GM23338 (cell line): ENCODE measurements at regions not wholly inside any gene's neighbourhood (a gene's known extent, or its start where the extent isn't known, plus 50 kb on each side); places are given as distances from the start of the nearest gene placed in this dataset.

Source experiments
- ATAC-seq: fragments of 200-7000 bp; cut with Tn5 transposase; 3 replicates; pipeline ENCODE4 v1.9.1; 2020
- DNase-seq: peaks from one replicate; pipeline ENCODE4 v3.0.0-alpha.2; 2015; ENCODE audit warnings: low spot score
- H2AFZ ChIP-seq: fragments of 200-600 bp; sonication (generic); 2 replicates; pipeline ENCODE4 v1.8.0; 2016; ENCODE audit warnings: antibody characterized with exemption, mild to moderate bottlenecking, moderate library complexity
- H3F3A ChIP-seq: fragments of 200-600 bp; sonication (generic); replicated peaks from 2 replicates; pipeline ENCODE4 v1.8.0; 2017; ENCODE audit warnings: antibody characterized with exemption, mixed run types, low read depth
- H3K27ac ChIP-seq: fragments of 200-600 bp; sonication (generic); 2 replicates; pipeline ENCODE4 v1.6.1; 2016; ENCODE audit warnings: low read depth
- H3K27me3 ChIP-seq: fragments of 200-600 bp; sonication (generic); 2 replicates; pipeline ENCODE4 v1.8.0; 2016; ENCODE audit warnings: mild to moderate bottlenecking, mixed run types, moderate library complexity; ENCODE audit not compliant: insufficient read depth
- H3K36me3 ChIP-seq: fragments of 200-600 bp; sonication (generic); 2 replicates; pipeline ENCODE4 v1.8.0; 2016; ENCODE audit warnings: mild to moderate bottlenecking; ENCODE audit not compliant: insufficient read depth
- H3K4me1 ChIP-seq: fragments of 200-600 bp; sonication (generic); 2 replicates; pipeline ENCODE4 v1.8.0; 2016; ENCODE audit warnings: mild to moderate bottlenecking, moderate library complexity; ENCODE audit not compliant: insufficient read depth
- H3K4me2 ChIP-seq: fragments of 200-600 bp; sonication (generic); 2 replicates; pipeline ENCODE4 v1.7.1; 2017; ENCODE audit warnings: mixed run types
- H3K4me3 ChIP-seq: fragments of 200-600 bp; sonication (generic); 2 replicates; pipeline ENCODE4 v1.6.1; 2016; ENCODE audit warnings: mixed run types
- H3K79me2 ChIP-seq: fragments of 200-600 bp; sonication (generic); replicated peaks from 2 replicates; pipeline ENCODE4 v1.8.0; 2017; ENCODE audit warnings: mild to moderate bottlenecking; ENCODE audit not compliant: insufficient read depth
- H3K9me2 ChIP-seq: fragments of 200-600 bp; sonication (generic); 2 replicates; pipeline ENCODE4 v1.8.0; 2017; ENCODE audit not compliant: insufficient read depth
- H4K20me1 ChIP-seq: fragments of 200-600 bp; sonication (generic); replicated peaks from 2 replicates; pipeline ENCODE4 v1.8.0; 2017; ENCODE audit warnings: mild to moderate bottlenecking; ENCODE audit not compliant: insufficient read depth
- H3K27ac Mint-ChIP-seq: 2 replicates; pipeline ENCODE4 v1.8.0; 2020; ENCODE audit warnings: inconsistent platforms, mild to moderate bottlenecking, moderate library complexity, mixed read lengths
- H3K27me3 Mint-ChIP-seq: 3 replicates; pipeline ENCODE4 v1.8.0; 2022; ENCODE audit warnings: low read depth, mild to moderate bottlenecking, moderate library complexity, mixed read lengths, inconsistent platforms; ENCODE audit not compliant: insufficient read depth, poor library complexity
- H3K36me3 Mint-ChIP-seq: 3 replicates; pipeline ENCODE4 v1.8.0; 2021; ENCODE audit warnings: low read depth, mild to moderate bottlenecking, inconsistent platforms, moderate library complexity, mixed read lengths
- H3K4me1 Mint-ChIP-seq: 3 replicates; pipeline ENCODE4 v1.8.0; 2020; ENCODE audit warnings: mild to moderate bottlenecking, inconsistent platforms, mixed read lengths
- H3K4me3 Mint-ChIP-seq: 3 replicates; pipeline ENCODE4 v1.8.0; 2021; ENCODE audit warnings: moderate library complexity, mild to moderate bottlenecking, inconsistent platforms, mixed read lengths
- H3K9me3 Mint-ChIP-seq: 3 replicates; pipeline ENCODE4 v1.8.0; 2020; ENCODE audit warnings: moderate library complexity, mild to moderate bottlenecking, inconsistent platforms, mixed read lengths
- CREB1 ChIP-seq: fragments of 250-450 bp; sonication (Bioruptor Pico); IDR thresholded peaks from 2 replicates; pipeline ENCODE4 v1.5.0; 2020; ENCODE audit warnings: low read depth, mild to moderate bottlenecking, moderate library complexity
- EZH2 ChIP-seq: fragments of 200-600 bp; sonication (generic); IDR thresholded peaks from one replicate; pipeline ENCODE4 v1.8.0; 2017; ENCODE audit warnings: antibody characterized with exemption, mild to moderate bottlenecking, low read depth; ENCODE audit not compliant: unreplicated experiment
- EZH2phosphoT487 ChIP-seq: fragments of 200-600 bp; sonication (generic); IDR thresholded peaks from one replicate; pipeline ENCODE4 v1.8.1; 2018; ENCODE audit warnings: antibody characterized with exemption; ENCODE audit not compliant: unreplicated experiment
- JUNB ChIP-seq: IDR thresholded peaks from one replicate; pipeline ENCODE4 v1.6.1; 2016; ENCODE audit warnings: antibody characterized with exemption; ENCODE audit not compliant: unreplicated experiment
- NANOG ChIP-seq: IDR thresholded peaks from 2 replicates; pipeline ENCODE4 v1.6.1; 2016; ENCODE audit warnings: antibody characterized with exemption, borderline replicate concordance
- POLR2AphosphoS5 ChIP-seq: IDR thresholded peaks from 2 replicates; pipeline ENCODE4 v1.6.1; 2016; ENCODE audit warnings: antibody characterized with exemption, low read depth
- STAT1 ChIP-seq: IDR thresholded peaks from one replicate; pipeline ENCODE4 v1.6.1; 2016; ENCODE audit warnings: antibody characterized with exemption; ENCODE audit not compliant: unreplicated experiment
- ZNF114 ChIP-seq: fragments of 250-450 bp; sonication (Bioruptor Pico); IDR thresholded peaks from 2 replicates; pipeline ENCODE4 v1.5.0; 2020; ENCODE audit warnings: mild to moderate bottlenecking, moderate library complexity
- ZNF331 ChIP-seq: fragments of 250-450 bp; sonication (Bioruptor Pico); IDR thresholded peaks from 2 replicates; pipeline ENCODE4 v1.5.0; 2020; ENCODE audit warnings: low read depth, mild to moderate bottlenecking, moderate library complexity
- TF ChIP-seq, protein P1 (sequence below): IDR thresholded peaks from 2 replicates; pipeline ENCODE4 v1.6.1; 2016; ENCODE audit warnings: antibody characterized with exemption
- TF ChIP-seq, protein P2 (sequence below): IDR thresholded peaks from one replicate; pipeline ENCODE4 v1.6.1; 2018; ENCODE audit warnings: antibody characterized with exemption; ENCODE audit not compliant: unreplicated experiment
- TF ChIP-seq, protein P3 (sequence below): fragments of 250-450 bp; sonication (Bioruptor Pico); IDR thresholded peaks from 2 replicates; pipeline ENCODE4 v1.5.0; 2020; ENCODE audit warnings: mild to moderate bottlenecking, moderate library complexity
- TF ChIP-seq, protein P4 (sequence below), 2 experiments: fragments of 200-600 bp in 1 of 2; sonication (generic) in 1 of 2; conservative IDR thresholded peaks; 2 replicates each; pipeline versions ENCODE4 v1.5.1 to v1.6.1; 2016 to 2017; ENCODE audit warnings: antibody characterized with exemption in 2 of 2, low read depth in 2 of 2, mild to moderate bottlenecking in 2 of 2, moderate library complexity in 1 of 2

DNA sequence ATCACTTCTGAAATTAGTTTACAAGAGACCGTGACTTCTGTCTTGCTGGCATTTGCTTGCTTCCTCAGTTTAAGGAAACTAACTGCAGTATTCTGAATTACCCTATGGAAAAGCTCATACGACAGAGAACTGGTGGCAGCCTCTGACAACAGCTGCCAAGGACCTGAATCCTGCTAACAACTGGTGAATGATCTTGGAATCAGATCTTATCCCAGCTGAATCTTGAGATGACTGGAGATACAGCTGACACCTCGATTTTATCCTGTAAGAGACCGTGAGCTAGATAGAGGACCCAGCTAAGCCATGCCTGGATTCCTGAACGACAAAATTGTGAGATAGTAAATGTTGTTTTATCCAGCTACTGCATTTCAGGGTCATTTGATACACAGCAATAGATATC is 202.3 kb downstream of the OGFRL1 start:
- no peak overlapping the region for H3K27ac Mint-ChIP-seq
- H2AFZ ChIP-seq, result no peak overlapping the region
- H3K27ac ChIP-seq, result no peak overlapping the region
- H3K9me3 Mint-ChIP-seq, result no peaks in the 10 kb centered on the region
- H3K9me2 ChIP-seq, result peaks cover 6% of the 10 kb centered on the region
- H3K27me3 ChIP-seq, result no peaks in the 10 kb centered on the region
- no peak for ATAC-seq
- H4K20me1 ChIP-seq, result no peaks in the 10 kb centered on the region
- no peak overlapping the region for H3K4me2 ChIP-seq
- no peaks in the 10 kb centered on the region for H3K36me3 ChIP-seq
- H3F3A ChIP-seq, result no peaks in the 10 kb centered on the region
- no peaks in the 10 kb centered on the region for H3K79me2 ChIP-seq
- H3K4me3 ChIP-seq, result no peak overlapping the region
- H3K36me3 Mint-ChIP-seq, result no peaks in the 10 kb centered on the region
- TF ChIP-seq CREB1 (CRISPR knock-in tag), result no peak
- TF ChIP-seq, protein P1, sequence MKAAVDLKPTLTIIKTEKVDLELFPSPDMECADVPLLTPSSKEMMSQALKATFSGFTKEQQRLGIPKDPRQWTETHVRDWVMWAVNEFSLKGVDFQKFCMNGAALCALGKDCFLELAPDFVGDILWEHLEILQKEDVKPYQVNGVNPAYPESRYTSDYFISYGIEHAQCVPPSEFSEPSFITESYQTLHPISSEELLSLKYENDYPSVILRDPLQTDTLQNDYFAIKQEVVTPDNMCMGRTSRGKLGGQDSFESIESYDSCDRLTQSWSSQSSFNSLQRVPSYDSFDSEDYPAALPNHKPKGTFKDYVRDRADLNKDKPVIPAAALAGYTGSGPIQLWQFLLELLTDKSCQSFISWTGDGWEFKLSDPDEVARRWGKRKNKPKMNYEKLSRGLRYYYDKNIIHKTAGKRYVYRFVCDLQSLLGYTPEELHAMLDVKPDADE, result no peak
- TF ChIP-seq ZNF114 (CRISPR knock-in tag), result no peak
- TF ChIP-seq, protein P2, sequence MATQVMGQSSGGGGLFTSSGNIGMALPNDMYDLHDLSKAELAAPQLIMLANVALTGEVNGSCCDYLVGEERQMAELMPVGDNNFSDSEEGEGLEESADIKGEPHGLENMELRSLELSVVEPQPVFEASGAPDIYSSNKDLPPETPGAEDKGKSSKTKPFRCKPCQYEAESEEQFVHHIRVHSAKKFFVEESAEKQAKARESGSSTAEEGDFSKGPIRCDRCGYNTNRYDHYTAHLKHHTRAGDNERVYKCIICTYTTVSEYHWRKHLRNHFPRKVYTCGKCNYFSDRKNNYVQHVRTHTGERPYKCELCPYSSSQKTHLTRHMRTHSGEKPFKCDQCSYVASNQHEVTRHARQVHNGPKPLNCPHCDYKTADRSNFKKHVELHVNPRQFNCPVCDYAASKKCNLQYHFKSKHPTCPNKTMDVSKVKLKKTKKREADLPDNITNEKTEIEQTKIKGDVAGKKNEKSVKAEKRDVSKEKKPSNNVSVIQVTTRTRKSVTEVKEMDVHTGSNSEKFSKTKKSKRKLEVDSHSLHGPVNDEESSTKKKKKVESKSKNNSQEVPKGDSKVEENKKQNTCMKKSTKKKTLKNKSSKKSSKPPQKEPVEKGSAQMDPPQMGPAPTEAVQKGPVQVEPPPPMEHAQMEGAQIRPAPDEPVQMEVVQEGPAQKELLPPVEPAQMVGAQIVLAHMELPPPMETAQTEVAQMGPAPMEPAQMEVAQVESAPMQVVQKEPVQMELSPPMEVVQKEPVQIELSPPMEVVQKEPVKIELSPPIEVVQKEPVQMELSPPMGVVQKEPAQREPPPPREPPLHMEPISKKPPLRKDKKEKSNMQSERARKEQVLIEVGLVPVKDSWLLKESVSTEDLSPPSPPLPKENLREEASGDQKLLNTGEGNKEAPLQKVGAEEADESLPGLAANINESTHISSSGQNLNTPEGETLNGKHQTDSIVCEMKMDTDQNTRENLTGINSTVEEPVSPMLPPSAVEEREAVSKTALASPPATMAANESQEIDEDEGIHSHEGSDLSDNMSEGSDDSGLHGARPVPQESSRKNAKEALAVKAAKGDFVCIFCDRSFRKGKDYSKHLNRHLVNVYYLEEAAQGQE, result no peak
- no peak for TF ChIP-seq NANOG
- no peak for TF ChIP-seq EZH2
- TF ChIP-seq JUNB, result no peak
- no peak for TF ChIP-seq STAT1
- TF ChIP-seq, protein P3, sequence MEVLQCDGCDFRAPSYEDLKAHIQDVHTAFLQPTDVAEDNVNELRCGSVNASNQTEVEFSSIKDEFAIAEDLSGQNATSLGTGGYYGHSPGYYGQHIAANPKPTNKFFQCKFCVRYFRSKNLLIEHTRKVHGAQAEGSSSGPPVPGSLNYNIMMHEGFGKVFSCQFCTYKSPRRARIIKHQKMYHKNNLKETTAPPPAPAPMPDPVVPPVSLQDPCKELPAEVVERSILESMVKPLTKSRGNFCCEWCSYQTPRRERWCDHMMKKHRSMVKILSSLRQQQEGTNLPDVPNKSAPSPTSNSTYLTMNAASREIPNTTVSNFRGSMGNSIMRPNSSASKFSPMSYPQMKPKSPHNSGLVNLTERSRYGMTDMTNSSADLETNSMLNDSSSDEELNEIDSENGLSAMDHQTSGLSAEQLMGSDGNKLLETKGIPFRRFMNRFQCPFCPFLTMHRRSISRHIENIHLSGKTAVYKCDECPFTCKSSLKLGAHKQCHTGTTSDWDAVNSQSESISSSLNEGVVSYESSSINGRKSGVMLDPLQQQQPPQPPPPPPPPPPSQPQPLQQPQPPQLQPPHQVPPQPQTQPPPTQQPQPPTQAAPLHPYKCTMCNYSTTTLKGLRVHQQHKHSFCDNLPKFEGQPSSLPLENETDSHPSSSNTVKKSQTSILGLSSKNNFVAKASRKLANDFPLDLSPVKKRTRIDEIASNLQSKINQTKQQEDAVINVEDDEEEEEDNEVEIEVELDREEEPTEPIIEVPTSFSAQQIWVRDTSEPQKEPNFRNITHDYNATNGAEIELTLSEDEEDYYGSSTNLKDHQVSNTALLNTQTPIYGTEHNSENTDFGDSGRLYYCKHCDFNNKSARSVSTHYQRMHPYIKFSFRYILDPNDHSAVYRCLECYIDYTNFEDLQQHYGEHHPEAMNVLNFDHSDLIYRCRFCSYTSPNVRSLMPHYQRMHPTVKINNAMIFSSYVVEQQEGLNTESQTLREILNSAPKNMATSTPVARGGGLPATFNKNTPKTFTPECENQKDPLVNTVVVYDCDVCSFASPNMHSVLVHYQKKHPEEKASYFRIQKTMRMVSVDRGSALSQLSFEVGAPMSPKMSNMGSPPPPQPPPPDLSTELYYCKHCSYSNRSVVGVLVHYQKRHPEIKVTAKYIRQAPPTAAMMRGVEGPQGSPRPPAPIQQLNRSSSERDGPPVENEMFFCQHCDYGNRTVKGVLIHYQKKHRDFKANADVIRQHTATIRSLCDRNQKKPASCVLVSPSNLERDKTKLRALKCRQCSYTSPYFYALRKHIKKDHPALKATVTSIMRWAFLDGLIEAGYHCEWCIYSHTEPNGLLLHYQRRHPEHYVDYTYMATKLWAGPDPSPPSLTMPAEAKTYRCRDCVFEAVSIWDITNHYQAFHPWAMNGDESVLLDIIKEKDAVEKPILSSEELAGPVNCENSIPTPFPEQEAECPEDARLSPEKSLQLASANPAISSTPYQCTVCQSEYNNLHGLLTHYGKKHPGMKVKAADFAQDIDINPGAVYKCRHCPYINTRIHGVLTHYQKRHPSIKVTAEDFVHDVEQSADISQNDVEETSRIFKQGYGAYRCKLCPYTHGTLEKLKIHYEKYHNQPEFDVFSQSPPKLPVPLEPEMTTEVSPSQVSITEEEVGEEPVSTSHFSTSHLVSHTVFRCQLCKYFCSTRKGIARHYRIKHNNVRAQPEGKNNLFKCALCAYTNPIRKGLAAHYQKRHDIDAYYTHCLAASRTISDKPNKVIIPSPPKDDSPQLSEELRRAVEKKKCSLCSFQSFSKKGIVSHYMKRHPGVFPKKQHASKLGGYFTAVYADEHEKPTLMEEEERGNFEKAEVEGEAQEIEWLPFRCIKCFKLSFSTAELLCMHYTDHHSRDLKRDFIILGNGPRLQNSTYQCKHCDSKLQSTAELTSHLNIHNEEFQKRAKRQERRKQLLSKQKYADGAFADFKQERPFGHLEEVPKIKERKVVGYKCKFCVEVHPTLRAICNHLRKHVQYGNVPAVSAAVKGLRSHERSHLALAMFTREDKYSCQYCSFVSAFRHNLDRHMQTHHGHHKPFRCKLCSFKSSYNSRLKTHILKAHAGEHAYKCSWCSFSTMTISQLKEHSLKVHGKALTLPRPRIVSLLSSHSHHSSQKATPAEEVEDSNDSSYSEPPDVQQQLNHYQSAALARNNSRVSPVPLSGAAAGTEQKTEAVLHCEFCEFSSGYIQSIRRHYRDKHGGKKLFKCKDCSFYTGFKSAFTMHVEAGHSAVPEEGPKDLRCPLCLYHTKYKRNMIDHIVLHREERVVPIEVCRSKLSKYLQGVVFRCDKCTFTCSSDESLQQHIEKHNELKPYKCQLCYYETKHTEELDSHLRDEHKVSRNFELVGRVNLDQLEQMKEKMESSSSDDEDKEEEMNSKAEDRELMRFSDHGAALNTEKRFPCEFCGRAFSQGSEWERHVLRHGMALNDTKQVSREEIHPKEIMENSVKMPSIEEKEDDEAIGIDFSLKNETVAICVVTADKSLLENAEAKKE, result no peak
- TF ChIP-seq ZNF331 (CRISPR knock-in tag), result no peak
- TF ChIP-seq, protein P4, sequence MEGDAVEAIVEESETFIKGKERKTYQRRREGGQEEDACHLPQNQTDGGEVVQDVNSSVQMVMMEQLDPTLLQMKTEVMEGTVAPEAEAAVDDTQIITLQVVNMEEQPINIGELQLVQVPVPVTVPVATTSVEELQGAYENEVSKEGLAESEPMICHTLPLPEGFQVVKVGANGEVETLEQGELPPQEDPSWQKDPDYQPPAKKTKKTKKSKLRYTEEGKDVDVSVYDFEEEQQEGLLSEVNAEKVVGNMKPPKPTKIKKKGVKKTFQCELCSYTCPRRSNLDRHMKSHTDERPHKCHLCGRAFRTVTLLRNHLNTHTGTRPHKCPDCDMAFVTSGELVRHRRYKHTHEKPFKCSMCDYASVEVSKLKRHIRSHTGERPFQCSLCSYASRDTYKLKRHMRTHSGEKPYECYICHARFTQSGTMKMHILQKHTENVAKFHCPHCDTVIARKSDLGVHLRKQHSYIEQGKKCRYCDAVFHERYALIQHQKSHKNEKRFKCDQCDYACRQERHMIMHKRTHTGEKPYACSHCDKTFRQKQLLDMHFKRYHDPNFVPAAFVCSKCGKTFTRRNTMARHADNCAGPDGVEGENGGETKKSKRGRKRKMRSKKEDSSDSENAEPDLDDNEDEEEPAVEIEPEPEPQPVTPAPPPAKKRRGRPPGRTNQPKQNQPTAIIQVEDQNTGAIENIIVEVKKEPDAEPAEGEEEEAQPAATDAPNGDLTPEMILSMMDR (conservative IDR thresholded peaks at IDR 0.05; ENCODE audit: low read depth in 2 of 2), result no peak
- no peak for TF ChIP-seq EZH2phosphoT487
- TF ChIP-seq POLR2AphosphoS5, result no peak
- no peaks in the 10 kb centered on the region for H3K27me3 Mint-ChIP-seq
- H3K4me1 ChIP-seq, result no peaks in the 10 kb centered on the region; the same call in 1 of the 2 replicates
- no peak for DNase-seq
- peaks cover 10% of the 10 kb centered on the region for H3K4me1 Mint-ChIP-seq
- H3K4me3 Mint-ChIP-seq, result no peak overlapping the region
